ENCODE measurements at regions not wholly inside any gene's neighbourhood (a gene's known extent, or its start where the extent isn't known, plus 50 kb on each side); places are given as distances from the start of the nearest gene placed in this dataset.

- no peak for TF ChIP-seq CTCF (IDR thresholded peaks at IDR 0.05; ENCODE audit: borderline replicate concordance, control extremely low read depth, extremely low read depth, insufficient read depth, missing control alignments)
- in situ Hi-C loops (cut with MboI; ENCODE audit: low sequenced_read_pairs, unreplicated experiment) = no loop called here
- no peak for DNase-seq (ENCODE audit: low spot score)
Observed at GRCh38 chr2:150192701-150193100, 294.8 kb downstream of the RND3 start.

DNA sequence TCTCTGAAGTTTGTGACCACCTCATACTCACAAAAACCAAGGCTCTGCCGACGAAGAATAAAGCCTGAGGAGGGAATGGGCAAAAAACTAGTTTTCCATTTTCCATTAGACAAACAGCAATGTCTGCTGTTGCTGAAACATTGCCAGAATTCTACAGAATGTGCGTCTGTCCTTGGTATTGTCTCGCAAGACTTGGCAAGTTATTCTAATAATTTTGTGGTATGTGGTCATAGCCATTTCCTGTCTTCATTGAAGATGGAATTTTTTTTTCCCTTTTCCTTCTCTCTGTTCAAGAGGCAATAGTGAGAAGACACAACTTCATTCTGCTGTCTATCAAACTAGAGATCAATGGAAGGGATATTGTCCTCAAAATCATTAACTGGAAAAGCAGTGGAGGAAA is 296.1 kb downstream of the RND3 start:
- in situ Hi-C loops (cut with MboI; ENCODE audit: low sequenced_read_pairs, unreplicated experiment) = no loop called here
- DNase-seq (ENCODE audit: low spot score) = no peak
- TF ChIP-seq CTCF (IDR thresholded peaks at IDR 0.05; ENCODE audit: borderline replicate concordance, control extremely low read depth, extremely low read depth, insufficient read depth, missing control alignments) = no peak

GRCh38 chr2:150190546-150190945 is 296.9 kb downstream of the RND3 start:
- no peak for DNase-seq (ENCODE audit: low spot score)
- TF ChIP-seq CTCF (IDR thresholded peaks at IDR 0.05; ENCODE audit: borderline replicate concordance, control extremely low read depth, extremely low read depth, insufficient read depth, missing control alignments) = no peak
- in situ Hi-C loops (cut with MboI; ENCODE audit: low sequenced_read_pairs, unreplicated experiment) = no loop called here

- in situ Hi-C loops (cut with MboI; ENCODE audit: low sequenced_read_pairs, unreplicated experiment) = no loop called here
- no peak for TF ChIP-seq CTCF (IDR thresholded peaks at IDR 0.05; ENCODE audit: borderline replicate concordance, control extremely low read depth, extremely low read depth, insufficient read depth, missing control alignments)
- DNase-seq (ENCODE audit: low spot score) = no peak
Observed at GRCh38 chr2:150188800-150189199, 298.7 kb downstream of the RND3 start.

DNA sequence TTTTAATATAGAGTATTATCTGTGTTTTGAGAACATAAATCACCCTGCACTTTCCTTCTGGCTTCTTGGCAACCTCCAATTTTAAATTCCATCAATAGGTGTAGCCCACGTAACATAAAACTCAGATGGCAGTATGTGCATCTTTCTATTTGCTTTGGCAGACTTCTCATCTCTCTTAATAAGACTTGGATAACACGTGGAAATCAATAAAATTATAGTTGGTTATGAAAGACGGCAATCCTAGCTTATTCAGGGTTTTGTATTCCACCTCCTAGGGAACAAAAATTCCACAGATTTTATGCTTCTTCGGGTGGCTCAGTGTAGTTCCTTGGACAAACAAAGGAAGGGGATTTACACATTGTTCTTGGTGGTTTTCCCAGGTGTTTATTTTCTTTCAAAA is 299.3 kb downstream of the RND3 start:
- TF ChIP-seq CTCF (IDR thresholded peaks at IDR 0.05; ENCODE audit: borderline replicate concordance, control extremely low read depth, extremely low read depth, insufficient read depth, missing control alignments) = no peak
- in situ Hi-C loops (cut with MboI; ENCODE audit: low sequenced_read_pairs, unreplicated experiment) = no loop called here
- DNase-seq (ENCODE audit: low spot score) = no peak

DNA sequence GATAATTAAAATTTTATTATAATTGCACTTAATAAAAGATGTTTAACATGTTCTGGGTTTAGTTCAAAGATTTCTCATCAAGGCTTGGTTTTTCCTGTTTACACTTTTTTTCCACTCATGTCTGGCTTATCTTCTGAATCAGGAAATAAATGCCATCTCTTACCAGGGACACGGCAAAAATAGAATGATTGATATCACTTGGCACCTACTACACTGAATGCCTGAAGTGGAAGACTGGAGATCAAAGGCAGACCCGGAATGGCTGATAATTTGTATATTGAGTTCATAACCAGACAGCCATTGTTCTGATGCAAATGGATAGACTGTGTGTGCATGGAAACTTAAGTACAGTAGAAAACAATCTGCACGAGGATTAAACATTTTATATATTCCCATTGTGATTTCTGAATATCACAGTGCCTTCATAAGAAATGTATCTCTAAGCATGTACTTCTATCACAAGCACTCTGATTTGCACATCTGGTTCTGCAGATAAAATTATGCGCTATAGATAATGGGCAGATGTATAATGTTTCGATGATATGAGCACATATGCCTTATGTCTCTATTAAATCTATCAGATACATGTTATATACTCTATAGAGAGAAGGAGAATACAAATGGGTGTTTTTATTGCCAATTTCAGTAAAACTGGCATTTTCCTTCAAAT is 304.8 kb downstream of the RND3 start:
- DNase-seq (ENCODE audit: low spot score) = no peak
- in situ Hi-C loops (cut with MboI; ENCODE audit: low sequenced_read_pairs, unreplicated experiment) = no loop called here
- TF ChIP-seq CTCF (IDR thresholded peaks at IDR 0.05; ENCODE audit: borderline replicate concordance, control extremely low read depth, extremely low read depth, insufficient read depth, missing control alignments) = no peak
